SK-N-MC (cell line): ENCODE measurements at regions not wholly inside any gene's neighbourhood (a gene's known extent, or its start where the extent isn't known, plus 50 kb on each side); places are given as distances from the start of the nearest gene placed in this dataset.

ENCODE experiments used
- EZH2 ChIP-seq: fragments of 200-600 bp; sonication (generic); IDR thresholded peaks from one replicate; pipeline ENCODE4 v1.6.1; 2017; ENCODE audit warnings: antibody characterized with exemption
- POLR2AphosphoS5 ChIP-seq: IDR thresholded peaks from 2 replicates; pipeline ENCODE4 v1.6.1; 2012; ENCODE audit warnings: mild to moderate bottlenecking, low read depth, low read length, borderline replicate concordance

DNA sequence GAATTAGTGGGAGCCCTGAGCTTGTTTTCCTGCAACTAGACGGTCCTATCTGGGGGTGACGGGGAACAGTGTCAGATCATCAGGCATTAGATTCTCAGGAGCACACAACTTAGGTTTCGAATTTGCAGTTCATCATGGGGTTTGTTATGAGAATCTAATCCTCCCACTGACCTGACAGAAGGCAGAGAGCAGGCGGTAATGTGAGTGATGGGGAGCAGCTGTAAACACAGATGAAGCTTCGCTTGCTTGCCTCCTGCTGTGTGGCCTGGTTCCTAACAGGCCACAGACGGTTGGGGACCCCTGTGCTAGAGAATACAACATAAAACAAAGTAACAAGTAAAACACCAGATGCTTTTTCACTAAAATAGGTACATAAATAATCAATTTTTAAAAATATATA lies 86.2 kb upstream of the BLTP1 start:
- TF ChIP-seq EZH2 (no peak), POLR2AphosphoS5 (no peak)
